Smooth muscle cell (in vitro differentiated cells): ENCODE measurements at regions not wholly inside any gene's neighbourhood (a gene's known extent, or its start where the extent isn't known, plus 50 kb on each side); places are given as distances from the start of the nearest gene placed in this dataset.

Source experiments
- DNase-seq: peaks from one replicate; lab custom pipeline; 2025; ENCODE audit not compliant: unreplicated experiment; lab: John Stamatoyannopoulos, UW
- H2AFZ ChIP-seq: fragments of 200-600 bp; sonication (generic); 2 replicates; pipeline ENCODE4 v1.6.0; 2016; ENCODE audit warnings: antibody characterized with exemption, low read depth, mild to moderate bottlenecking
- H3F3A ChIP-seq: fragments of 200-600 bp; sonication (generic); 2 replicates; pipeline ENCODE4 v1.6.0; 2017; ENCODE audit warnings: antibody characterized with exemption, low read depth
- H3K27ac ChIP-seq: fragments of 200-600 bp; sonication (generic); 2 replicates; pipeline ENCODE4 v1.5.1; 2016; ENCODE audit warnings: low read depth, mild to moderate bottlenecking
- H3K27me3 ChIP-seq: fragments of 200-600 bp; sonication (generic); 2 replicates; pipeline ENCODE4 v1.6.1; 2016; ENCODE audit warnings: low read depth, mild to moderate bottlenecking
- H3K36me3 ChIP-seq: fragments of 200-600 bp; sonication (generic); 2 replicates; pipeline ENCODE4 v1.5.1; 2016; ENCODE audit warnings: low read depth
- H3K4me1 ChIP-seq: fragments of 200-600 bp; sonication (generic); 2 replicates; pipeline ENCODE4 v1.5.1; 2016; ENCODE audit warnings: low read depth
- H3K4me2 ChIP-seq: fragments of 200-600 bp; sonication (generic); 2 replicates; pipeline ENCODE4 v1.6.0; 2016; ENCODE audit warnings: mild to moderate bottlenecking
- H3K4me3 ChIP-seq: fragments of 200-600 bp; sonication (generic); 2 replicates; pipeline ENCODE4 v1.5.1; 2016; ENCODE audit warnings: mild to moderate bottlenecking
- H3K79me2 ChIP-seq: fragments of 200-600 bp; sonication (generic); 2 replicates; pipeline ENCODE4 v1.6.0; 2016; ENCODE audit warnings: low read depth, mild to moderate bottlenecking
- H3K9ac ChIP-seq: fragments of 200-600 bp; sonication (generic); 2 replicates; pipeline ENCODE4 v1.6.0; 2016; ENCODE audit warnings: low read depth
- H3K9me3 ChIP-seq: fragments of 200-600 bp; sonication (generic); replicated peaks from 2 replicates; pipeline ENCODE4 v1.5.1; 2016; ENCODE audit warnings: low read depth
- H4K20me1 ChIP-seq: fragments of 200-600 bp; sonication (generic); 2 replicates; pipeline ENCODE4 v1.6.0; 2016; ENCODE audit warnings: low read depth
- WGBS: methylation state at CpG from one replicate; pipeline ENCODE4 v1.1.7; 2016; ENCODE audit warnings: low lambda C conversion rate; 5-methylcytosine and 5-hydroxymethylcytosine counted together
- TF ChIP-seq, protein P1 (sequence below): fragments of 200-600 bp; sonication (generic); IDR thresholded peaks from 2 replicates; pipeline ENCODE4 v1.5.1; 2017; ENCODE audit warnings: borderline replicate concordance, mild to moderate bottlenecking, antibody characterized with exemption; ENCODE audit not compliant: insufficient read depth, poor library complexity, severe bottlenecking

- WGBS = 82% methylated on average over 2 of the region's 2 CpGs
- TF ChIP-seq, protein P1, sequence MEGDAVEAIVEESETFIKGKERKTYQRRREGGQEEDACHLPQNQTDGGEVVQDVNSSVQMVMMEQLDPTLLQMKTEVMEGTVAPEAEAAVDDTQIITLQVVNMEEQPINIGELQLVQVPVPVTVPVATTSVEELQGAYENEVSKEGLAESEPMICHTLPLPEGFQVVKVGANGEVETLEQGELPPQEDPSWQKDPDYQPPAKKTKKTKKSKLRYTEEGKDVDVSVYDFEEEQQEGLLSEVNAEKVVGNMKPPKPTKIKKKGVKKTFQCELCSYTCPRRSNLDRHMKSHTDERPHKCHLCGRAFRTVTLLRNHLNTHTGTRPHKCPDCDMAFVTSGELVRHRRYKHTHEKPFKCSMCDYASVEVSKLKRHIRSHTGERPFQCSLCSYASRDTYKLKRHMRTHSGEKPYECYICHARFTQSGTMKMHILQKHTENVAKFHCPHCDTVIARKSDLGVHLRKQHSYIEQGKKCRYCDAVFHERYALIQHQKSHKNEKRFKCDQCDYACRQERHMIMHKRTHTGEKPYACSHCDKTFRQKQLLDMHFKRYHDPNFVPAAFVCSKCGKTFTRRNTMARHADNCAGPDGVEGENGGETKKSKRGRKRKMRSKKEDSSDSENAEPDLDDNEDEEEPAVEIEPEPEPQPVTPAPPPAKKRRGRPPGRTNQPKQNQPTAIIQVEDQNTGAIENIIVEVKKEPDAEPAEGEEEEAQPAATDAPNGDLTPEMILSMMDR = no peak
- H3K9ac ChIP-seq = no peak overlapping the region
Measured at GRCh38 chr2:116585669-116586327, 1228.7 kb upstream of the DDX18 start.

DNA sequence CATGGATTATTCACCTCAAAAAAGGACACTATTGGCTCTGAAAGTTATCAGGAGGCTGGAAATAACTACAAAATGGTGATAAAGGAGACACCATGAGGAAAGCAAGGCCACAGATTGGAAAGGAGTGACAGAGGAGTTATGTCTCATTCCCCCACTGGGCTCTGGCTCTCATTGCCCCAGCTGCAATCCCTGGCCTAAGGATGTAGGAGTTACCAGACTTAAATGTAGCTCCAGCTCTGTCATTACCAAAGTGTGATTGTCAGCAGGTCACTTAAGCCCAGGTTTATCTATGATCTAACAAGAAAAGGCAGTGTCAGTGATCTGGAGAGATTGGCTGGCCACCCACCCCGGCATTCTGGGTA, 1228.2 kb upstream of the DDX18 start:
- Histone ChIP-seq H3K9ac (no peak overlapping the region), H4K20me1 (no peaks in the 10 kb centered on the region)
- WGBS = 77% methylated on average over 1 of the region's 1 CpG

More at GRCh38 chr2:116585669-116586327, 1228.7 kb upstream of the DDX18 start:
- no peaks in the 10 kb centered on the region for H3F3A ChIP-seq
- no peaks in the 10 kb centered on the region for H3K27me3 ChIP-seq
- H2AFZ ChIP-seq = no peak overlapping the region
- DNase-seq = no peak
- H3K27ac ChIP-seq = no peak overlapping the region
- H3K4me3 ChIP-seq = no peak overlapping the region
- H3K9me3 ChIP-seq = no peaks in the 10 kb centered on the region
- H3K4me2 ChIP-seq = no peak overlapping the region
- H4K20me1 ChIP-seq = no peaks in the 10 kb centered on the region
- no peaks in the 10 kb centered on the region for H3K79me2 ChIP-seq
- peaks cover 4% of the 10 kb centered on the region for H3K4me1 ChIP-seq
- no peaks in the 10 kb centered on the region for H3K36me3 ChIP-seq

More for the DNA sequence above, 1228.2 kb upstream of the DDX18 start:
- Histone ChIP-seq H3K4me3 (no peak overlapping the region), H3K4me1 (peaks cover 4% of the 10 kb centered on the region), H3K79me2 (no peaks in the 10 kb centered on the region), H3K4me2 (no peak overlapping the region), H2AFZ (no peak overlapping the region), H3K27me3 (no peaks in the 10 kb centered on the region), H3F3A (no peaks in the 10 kb centered on the region), H3K36me3 (no peaks in the 10 kb centered on the region), H3K27ac (no peak overlapping the region), H3K9me3 (no peaks in the 10 kb centered on the region)
- no peak for DNase-seq
- TF ChIP-seq, protein P1 = no peak
